HG03064 (cell line): ENCODE measurements at regions not wholly inside any gene's neighbourhood (a gene's known extent, or its start where the extent isn't known, plus 50 kb on each side); places are given as distances from the start of the nearest gene placed in this dataset.

ENCODE experiments used
- ATAC-seq: cut with Tn5 transposase; IDR thresholded peaks from one replicate; pipeline ENCODE4 v1.9.1; 2021; ENCODE audit warnings: low read depth; ENCODE audit not compliant: unreplicated experiment

DNA sequence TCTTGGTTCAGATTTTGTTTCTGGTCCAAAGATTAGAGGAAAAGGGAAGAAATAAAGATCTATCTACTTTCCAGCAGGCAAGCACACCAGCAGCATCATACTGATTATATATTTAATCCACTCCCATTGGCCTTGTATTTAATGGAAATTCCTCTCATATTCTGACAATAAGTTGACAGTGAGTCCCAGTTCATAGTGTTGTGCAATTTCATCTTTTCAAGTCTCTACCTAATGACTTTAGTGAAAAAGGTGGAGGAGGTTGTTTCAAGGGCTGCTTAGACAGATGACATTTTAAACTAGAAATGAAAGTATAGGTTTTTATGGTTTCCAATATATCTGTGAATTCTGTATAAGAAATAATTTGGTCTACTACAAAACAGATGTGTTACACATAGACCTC lies 298.6 kb downstream of the PABPC4L start:
- no peak for ATAC-seq

DNA sequence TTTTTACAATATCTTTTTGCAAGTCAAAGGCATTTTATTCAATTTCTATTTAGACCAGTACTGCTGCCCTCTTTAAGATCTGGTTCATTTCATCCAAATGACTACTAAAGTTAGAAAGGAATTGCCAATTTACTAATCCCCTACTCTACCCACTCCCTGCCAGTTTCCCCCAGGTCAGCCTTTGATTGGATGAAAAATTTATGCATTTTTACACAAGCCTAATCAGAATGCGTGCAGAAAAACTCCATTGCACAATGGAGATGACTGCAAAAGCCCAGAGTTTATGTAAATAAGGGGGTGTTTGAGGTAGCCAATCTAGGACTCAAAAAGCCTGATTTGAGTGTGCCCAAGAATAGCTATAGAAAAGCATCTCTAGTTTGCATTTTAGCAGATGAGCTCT lies 310.6 kb downstream of the PABPC4L start:
- ATAC-seq = no peak

DNA sequence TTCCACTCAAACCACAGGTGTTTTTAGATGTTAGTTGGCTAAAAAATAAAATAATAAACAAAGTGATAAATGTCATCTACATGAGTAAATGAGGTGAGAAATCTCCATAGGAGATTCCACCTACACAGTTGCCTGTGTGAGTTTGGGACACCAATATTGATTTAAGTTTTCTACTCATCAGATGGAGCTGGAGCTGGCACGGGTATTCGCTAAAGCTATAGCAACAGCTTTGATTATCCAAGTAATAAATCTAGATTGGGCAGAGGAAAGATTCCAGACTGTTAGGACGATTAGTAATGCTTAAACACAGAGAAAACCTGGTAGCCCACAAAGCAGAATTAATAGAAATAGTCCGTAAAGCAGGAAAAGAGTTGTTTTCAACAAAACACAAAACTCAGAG lies 313.9 kb downstream of the PABPC4L start:
- ATAC-seq = no peak

DNA sequence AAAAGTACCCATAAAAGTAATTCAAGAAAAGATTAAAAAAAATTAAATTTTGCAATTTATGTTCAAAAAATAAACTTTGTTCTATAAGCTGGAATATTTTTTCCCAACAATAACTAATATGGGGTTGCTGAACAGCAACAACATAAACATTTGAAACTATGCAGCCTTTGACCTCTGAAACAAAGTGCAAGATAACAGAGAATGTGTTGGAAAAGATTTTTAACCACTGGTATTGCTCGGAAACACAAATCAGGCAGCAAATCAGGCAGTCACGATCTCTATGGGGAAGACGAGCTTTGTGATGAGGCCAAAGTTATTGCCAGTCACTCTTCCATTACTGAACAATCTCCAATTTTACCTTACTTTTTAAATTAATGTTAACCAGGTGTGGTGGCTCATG lies 332.1 kb downstream of the PABPC4L start:
- ATAC-seq = no peak

DNA sequence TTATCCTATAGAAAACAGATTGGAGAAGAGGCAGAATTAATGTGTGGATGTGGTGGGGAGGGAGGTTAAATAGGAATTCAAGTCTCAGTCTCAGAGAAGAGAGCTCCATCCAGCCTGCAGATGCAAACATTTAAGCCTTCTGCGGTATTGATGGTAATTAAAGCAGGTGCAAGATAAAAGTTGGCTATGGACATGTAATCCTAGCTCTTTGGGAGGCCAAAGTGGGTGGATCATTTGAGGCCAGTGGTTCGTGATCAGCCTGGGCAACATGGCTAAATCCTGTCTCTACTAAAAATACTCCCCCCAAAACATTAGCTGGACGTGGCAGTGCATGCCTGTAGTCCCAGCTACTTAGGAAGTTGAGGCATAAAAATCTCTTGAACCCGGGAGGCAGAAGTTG lies 332.7 kb downstream of the PABPC4L start:
- ATAC-seq = no peak

DNA sequence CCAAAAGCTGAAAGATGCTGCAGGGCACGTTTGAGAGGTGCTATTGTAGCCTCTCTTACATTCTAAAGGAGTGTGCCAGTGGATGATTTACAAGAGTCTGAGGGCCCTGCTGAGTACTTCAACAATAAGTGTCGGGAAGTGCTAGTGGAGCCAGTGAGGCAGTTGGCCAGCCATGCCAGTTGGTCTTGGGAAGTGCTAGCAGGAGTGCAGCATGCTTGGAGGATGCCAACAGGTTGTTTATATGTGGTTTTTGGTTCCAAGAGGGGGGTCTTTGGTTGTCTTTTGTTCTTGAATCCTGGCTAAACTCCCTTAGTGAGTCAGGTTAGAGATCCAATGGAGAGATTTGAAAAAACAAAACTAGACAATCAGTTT lies 335.3 kb downstream of the PABPC4L start:
- no peak for ATAC-seq

DNA sequence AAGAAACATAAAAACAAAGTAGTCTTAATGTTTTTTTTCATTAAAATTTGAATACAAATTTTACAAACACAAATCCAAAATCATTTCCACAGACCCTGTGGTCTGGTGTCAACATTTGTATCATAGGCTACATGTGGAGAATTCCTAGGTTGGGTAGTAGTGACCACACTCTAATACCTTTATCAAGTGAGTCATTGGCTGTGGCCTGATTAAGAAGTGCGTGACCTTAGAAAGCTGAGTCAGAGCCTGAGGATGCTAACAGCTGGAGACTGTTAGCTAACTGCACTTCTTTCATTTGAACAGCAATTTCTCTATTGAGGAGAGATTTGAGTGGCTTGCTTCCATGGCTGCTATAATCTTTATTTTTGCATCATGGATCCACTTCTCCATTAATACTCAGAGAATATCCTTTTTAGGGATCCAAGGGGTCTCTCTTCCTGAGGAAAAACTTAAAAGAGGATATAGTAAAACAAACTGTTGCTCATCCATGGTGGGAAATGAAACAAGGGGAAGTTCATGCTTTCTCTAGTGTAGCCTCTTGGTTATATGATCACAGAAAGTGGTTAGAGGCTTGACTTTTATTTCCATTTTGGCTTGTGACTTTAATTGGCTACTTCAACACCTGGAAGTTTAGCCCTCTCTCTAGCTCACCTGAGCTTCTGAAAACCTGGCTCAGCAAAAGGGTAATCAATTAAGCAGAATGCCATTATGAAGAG lies 335.8 kb downstream of the PABPC4L start:
- ATAC-seq = no peak

DNA sequence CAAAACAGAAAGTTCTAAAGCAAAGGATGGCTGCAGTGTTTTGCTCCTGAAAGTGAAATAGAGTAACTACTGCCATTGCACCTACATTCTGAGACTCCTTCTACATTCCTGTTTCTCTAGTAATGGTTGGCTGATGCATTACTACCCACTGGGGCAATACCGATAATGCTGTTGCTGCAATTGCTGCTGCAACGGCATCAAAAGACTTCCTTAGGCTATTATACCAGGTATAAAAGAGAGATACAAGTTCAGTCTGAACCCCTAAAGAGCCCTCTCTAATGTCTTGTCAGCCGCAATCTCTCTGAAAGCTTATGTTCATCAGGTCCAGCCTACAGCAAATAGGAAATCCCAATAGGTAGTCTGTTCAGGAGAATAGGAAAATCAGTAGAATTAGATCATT lies 338.4 kb downstream of the PABPC4L start:
- no peak for ATAC-seq

DNA sequence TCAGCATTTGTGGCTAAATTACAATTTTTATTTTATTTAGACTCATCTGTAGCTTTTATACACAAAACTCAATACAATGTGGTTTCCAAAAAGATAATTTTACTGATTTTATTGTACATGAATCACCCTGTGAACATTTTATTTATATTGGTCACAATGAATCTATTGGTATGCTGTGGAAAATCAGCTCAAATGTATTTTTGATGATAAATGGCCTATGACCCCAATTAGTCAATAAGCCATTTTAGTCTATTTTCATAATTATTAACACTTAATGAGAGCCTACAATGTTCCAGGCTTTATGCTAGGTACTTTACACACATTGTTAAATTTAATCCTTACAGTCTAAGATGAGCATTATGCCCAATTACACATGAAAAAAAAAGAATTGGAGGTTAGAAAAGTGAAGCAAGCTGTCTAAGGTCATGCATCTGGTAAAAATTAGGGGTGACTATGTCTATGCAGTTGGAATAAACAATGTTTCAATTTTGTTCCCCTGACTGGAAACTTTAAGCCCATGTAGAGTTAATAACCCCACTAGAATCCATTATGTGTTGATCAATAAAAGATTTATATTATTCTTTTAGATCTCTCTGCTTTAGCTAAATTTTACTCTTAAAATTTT lies 344.7 kb downstream of the PABPC4L start:
- no peak for ATAC-seq

DNA sequence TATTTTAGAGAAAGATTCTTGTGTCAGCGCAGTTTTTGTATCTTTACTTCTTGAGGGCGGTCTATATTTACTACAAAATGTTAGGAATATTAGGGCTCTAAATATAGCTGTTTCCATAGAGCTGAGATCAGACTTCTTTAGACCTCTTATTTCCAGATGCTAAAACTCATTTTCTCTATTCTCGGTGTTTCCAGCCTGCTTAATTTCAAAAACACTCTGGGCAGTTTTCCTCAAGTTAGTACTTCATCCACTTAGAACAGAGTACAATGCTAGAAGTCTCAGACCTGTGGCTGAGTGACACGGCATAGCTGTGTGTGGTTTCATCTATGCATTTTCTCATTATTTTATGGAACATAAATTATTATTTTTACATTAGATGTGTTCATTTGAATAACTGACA lies 346.6 kb downstream of the PABPC4L start:
- ATAC-seq = no peak

DNA sequence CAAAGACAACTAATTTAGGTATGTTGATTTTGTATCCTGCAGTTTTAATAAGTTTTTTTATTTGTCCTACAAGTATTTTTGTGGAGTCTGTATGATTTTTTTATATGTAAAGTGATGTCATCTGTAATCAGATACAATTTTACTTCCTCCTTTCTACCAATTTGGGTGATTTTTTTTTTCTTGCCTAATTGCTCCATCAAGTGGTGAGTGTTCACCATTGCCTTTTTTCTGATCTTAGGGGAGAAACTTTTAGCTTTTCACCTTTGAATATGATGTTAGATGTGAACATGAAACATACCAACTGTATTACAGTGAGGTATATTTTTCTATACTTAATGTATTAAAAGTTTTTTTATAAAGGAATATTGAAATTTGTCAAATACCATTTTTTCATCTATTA lies 362.3 kb downstream of the PABPC4L start:
- ATAC-seq = no peak

DNA sequence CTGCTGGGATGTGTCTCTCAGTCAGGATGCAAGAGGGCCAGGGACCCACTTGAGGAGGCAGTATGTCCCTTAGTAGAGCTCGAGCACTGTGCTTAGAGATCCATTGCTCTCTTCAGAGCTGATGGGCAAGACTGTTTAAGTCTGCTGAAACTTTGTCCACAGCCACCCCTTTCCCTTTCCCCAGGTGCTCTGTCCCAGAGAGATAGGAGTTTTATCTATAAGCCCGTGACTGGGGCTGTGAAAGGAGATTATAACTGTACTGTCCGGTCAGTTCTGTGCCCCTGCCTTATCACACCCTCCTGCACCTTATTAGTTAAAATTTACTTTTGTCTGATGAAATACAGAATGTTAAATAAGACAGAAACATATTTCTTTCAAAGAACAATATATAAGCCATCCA lies 378.4 kb downstream of the PABPC4L start:
- no peak for ATAC-seq

DNA sequence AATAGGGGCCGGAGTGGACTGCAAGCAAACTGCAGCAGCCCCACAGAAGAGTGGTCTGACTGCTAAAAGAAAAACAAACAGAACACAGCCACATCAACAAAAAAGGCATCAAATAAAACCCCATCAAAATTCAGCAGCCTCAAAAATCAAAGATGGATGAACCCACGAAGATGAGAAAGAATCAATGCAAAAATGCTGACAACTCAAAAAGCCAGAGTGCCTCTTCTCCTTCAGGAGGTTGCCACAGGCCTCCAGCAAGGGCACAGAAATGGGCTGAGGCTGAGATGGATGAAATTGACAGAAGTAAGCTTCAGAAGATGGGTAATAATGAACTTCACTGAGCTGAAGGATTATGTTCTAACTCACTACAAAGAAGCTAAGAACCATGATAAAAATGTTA lies 388.6 kb downstream of the PABPC4L start:
- ATAC-seq = no peak

DNA sequence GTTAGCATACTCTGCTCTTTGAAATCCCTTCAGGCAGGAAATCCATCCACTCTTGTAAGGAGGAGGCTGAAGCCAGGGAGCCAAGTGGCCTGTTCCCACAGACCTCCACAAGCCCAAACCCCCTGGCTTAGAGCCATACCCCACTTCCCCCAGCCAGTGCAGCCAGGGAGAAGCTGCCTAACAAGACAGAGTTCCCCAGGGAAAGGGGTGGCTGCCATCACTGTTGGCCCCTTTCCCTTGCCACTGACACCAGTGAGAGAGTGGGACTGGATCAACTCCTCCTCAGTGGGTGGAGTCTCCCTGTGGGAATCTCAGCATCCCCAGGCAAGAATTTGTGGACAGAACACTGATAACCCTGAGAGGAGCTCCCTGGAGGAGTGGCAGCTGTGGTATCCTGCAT lies 389.4 kb downstream of the PABPC4L start:
- ATAC-seq = no peak

DNA sequence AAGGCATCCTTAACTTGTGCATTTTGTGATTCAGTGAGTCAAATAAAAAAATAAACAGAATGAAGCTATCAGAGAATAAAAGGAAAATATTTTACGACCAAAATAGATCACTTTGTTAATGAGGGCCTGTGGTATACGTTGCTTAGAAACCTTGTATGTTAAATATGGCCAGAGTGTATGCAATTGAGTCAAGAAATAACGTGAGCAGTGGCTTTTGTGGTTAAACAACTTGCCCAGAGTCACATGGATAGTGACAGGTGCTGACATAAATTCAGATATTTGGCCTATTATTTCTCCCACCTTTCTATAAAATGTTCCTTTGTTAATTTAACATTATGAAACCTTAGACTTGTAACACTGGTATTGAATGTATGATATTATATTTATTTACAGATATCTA lies 393.4 kb downstream of the PABPC4L start:
- no peak for ATAC-seq

DNA sequence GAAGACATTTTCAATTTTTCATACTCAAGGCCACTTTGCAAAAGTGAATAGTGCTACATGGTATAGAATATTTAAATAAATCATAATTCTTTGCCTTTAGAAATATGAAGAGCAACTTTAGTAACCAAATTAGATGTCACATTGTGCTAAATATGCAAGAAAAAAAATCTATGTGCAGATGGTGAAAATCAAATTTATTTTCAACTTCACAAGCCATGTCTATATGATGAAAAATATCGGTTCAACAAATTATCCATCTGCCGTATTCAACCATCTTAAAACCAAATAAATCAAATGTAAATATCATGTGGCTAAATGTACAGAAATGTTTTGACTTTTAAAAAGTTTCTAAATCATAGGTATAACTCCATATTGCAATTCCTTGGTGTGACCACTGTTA lies 398.2 kb downstream of the PABPC4L start:
- no peak for ATAC-seq

DNA sequence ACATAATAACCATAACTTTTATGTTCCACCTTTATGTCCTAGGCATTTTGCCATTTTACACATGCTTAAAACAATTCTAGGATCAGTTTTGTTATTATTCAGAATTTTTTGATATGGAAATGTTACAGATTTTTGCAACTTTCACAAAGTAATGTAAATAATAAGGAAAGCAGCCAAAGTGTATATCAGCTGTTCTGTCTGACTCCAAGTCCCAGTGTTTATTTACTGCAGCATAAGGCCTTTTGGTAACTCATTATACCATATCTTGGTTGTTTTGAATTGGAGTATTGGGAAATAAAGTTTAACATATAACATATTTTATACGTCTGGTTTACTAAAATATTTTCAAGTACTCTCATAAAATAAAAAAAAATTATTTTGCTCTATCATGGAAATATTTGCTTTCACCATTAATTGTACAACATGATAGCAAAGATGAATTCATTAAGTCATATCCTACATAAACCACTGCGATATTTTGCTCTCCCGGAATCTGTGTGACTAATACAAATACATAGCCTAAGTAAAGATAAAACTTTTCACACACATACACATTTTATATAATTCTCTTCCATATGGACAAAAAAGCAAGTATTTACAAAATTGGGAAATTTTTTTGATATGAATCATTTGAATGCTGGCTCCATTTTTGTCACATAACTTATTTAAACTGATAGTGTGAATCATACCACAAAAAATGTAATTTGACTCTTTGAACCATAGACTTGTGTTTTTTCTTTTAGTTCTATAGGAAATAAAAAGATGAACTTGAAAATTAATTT lies 399.0 kb downstream of the PABPC4L start:
- ATAC-seq = no peak

DNA sequence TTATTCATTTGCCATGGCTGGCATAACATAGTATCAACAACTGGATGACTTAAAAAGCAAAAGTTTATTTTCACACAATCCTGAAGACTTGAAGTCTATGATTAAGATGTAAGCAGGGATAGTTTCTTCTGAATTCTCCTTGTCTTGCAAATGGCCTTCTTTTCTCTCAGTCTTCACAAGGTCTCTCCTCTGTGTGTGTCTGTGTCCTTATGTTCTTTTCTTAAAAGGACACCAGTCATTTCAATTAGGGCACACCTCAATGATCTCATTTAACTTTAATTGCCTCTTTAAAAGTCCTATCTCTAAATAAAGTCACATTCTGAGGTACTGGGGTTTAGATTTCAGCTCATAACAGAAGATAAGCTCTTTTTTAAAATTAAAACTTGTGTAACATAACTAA lies 399.7 kb downstream of the PABPC4L start:
- no peak for ATAC-seq

DNA sequence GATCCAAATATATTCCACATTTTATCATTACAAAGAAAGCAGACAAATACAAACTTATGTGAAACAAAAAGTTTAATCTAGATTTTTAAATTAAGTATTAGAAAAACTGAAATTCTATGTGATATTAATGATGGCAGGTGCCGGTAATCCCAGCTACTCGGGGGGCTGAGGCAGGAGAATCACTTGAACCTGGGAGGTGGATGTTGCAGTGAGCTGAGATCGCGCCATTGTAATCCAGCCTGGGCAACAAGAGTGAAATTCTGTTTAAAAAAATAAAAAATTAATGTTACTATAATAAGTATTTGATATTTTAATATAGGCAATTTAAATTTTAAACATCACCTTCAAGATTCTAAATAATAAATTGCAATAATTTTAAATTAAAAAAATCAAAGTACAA lies 400.6 kb downstream of the PABPC4L start:
- ATAC-seq = no peak

DNA sequence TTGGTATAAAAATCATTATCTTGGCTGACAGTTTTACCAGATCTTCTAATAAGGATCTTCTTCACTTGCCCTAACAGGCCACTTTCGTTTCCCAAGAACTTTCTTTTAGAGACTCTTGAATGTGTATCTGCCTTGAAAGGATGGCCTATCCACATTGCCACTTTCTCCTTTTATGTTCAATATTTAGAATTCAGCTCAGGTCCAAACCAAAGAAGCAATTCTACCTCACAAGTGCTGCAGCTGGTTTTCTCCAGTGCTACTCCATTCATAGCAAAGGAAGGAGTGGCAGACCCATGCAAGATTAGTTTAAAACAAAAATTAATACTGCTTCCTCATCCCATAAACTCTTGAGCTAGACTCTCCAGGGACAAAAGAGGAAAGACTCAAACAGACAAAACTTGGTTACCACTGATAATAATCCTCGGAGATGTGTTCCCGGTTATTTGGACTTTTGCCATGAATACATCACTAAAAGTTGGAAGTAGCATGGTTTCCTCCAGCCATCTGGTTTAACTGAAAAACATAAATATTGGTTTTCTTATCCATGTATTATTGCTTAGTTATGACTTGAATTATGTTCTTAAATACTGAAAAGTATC lies 401.8 kb downstream of the PABPC4L start:
- ATAC-seq = no peak

DNA sequence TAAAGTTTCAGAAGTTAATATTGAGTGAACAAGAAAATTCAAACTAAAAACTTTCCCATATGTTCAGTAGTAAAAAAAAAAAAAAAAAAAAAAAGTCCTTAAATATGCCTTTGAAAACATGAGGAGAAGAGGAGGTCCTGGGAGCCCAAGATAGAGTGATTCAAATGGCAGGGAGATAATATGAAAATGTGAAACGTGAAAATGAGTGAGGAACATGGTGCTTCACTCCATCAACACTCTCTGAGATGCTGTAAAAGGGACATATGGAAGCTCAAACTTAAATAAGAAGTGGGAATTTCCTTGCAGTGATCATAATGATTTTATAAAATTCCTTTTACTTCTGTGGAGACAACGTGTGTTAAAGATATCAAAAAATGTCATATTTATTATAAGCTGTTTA lies 423.9 kb downstream of the PABPC4L start:
- no peak for ATAC-seq

DNA sequence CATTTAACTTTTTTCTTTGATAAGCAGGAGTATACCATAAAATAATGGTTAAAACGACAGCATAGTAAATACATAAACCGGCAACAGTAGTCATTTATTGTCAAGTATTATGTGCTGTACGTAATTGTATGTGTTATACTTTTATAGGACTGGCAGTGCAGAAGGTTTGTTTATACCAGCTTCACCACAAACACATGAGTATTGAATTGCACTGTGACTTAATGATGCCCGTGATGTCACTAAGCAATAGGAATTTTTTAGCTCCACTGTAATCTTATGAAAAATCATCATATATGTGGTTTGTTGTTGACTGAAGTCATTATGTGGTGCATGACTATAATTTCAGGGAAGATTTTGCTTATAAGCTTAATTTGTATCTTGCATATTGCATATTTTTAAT lies 424.6 kb downstream of the PABPC4L start:
- no peak for ATAC-seq
